B cell (primary cell): ENCODE measurements at regions not wholly inside any gene's neighbourhood (a gene's known extent, or its start where the extent isn't known, plus 50 kb on each side); places are given as distances from the start of the nearest gene placed in this dataset.

Experiments used
- ATAC-seq: fragments of 200-7000 bp; cut with Tn5 transposase; one replicate; pipeline ENCODE4 v1.10.0; 2021; ENCODE audit warnings: low read depth, mild to moderate bottlenecking, moderate number of reproducible peaks, moderate library complexity
- CTCF ChIA-PET: fragments of 350-600 bp; sonication (Branson Sonifier 250); formaldehyde crosslinking; loops from one replicate; lab custom pipeline; 2021; ENCODE audit warnings: antibody characterized with exemption, inconsistent platforms; lab: Charles Lee
- POLR2A ChIA-PET: fragments of 350-600 bp; sonication (Branson Sonifier 250); formaldehyde crosslinking; loops from one replicate; lab custom pipeline; 2021; ENCODE audit warnings: antibody characterized with exemption; lab: Charles Lee
- DNase-seq: peaks from one replicate; pipeline ENCODE4 v3.0.0; 2013
- H2AFZ ChIP-seq: 2 replicates; pipeline ENCODE4 v1.6.1; 2012; ENCODE audit warnings: mild to moderate bottlenecking, low read depth, low read length; ENCODE audit not compliant: insufficient read depth, poor library complexity, severe bottlenecking
- H3K27ac ChIP-seq, 2 donors: 1 replicate in 1 of 2; 2 replicates in 1 of 2; pipeline ENCODE4 v1.5.1; 2012 to 2013; ENCODE audit warnings: low read length in 2 of 2, mild to moderate bottlenecking in 2 of 2, moderate library complexity in 1 of 2
- H3K27me3 ChIP-seq, 4 experiments: fragments of 200-600 bp in 1 of 4; sonication (generic) in 1 of 4; replicated peaks in 1 of 4; 1 replicate in 2 of 4; 2 replicates in 2 of 4; pipeline versions ENCODE4 v1.6.1 to v1.7.0; 2013 to 2016; ENCODE audit warnings: low read length in 3 of 4, mild to moderate bottlenecking in 2 of 4, mixed read lengths in 1 of 4, moderate library complexity in 1 of 4; ENCODE audit not compliant: insufficient read depth in 4 of 4, control insufficient read depth in 3 of 4; ENCODE audit errors: control extremely low read depth in 1 of 4
- H3K36me3 ChIP-seq, 2 experiments: replicated peaks in 1 of 2; 1 replicate in 1 of 2; 2 replicates in 1 of 2; pipeline versions ENCODE4 v1.6.1 to v1.7.1; 2013; ENCODE audit warnings: low read length in 1 of 2; ENCODE audit not compliant: insufficient read depth in 2 of 2, control insufficient read depth in 1 of 2; ENCODE audit errors: control extremely low read depth in 1 of 2, extremely low read depth in 1 of 2
- H3K4me1 ChIP-seq, 2 donors: fragments of 200-600 bp in 1 of 2; sonication (generic) in 1 of 2; 1 replicate in 1 of 2; 2 replicates in 1 of 2; pipeline versions ENCODE4 v1.5.1 to v1.6.1; 2013 to 2017; ENCODE audit warnings: low read length in 2 of 2; ENCODE audit not compliant: control insufficient read depth in 2 of 2, insufficient read depth in 2 of 2
- H3K4me2 ChIP-seq: replicated peaks from 2 replicates; pipeline ENCODE3; 2012; ENCODE audit warnings: mild to moderate bottlenecking, low read depth, low read length; ENCODE audit not compliant: poor library complexity, severe bottlenecking
- H3K4me3 ChIP-seq, 5 experiments: fragments of 200-600 bp in 1 of 5; sonication (generic) in 1 of 5; 1 replicate in 3 of 5; 2 replicates in 2 of 5; pipeline versions ENCODE4 v1.5.1 to v1.7.0; 2011 to 2016; ENCODE audit warnings: low read length in 4 of 5, mild to moderate bottlenecking in 4 of 5, low read depth in 2 of 5, control low read depth in 1 of 5, moderate library complexity in 1 of 5; ENCODE audit not compliant: insufficient read depth in 1 of 5; ENCODE audit errors: control extremely low read depth in 1 of 5, extremely low read depth in 1 of 5
- H3K79me2 ChIP-seq: fragments of 200-600 bp; sonication (generic); one replicate; pipeline ENCODE4 v1.6.0; 2016; ENCODE audit warnings: low read length; ENCODE audit not compliant: control insufficient read depth, insufficient read depth
- H3K9ac ChIP-seq: fragments of 200-600 bp; sonication (generic); 2 replicates; pipeline ENCODE4 v1.6.1; 2017; ENCODE audit warnings: mild to moderate bottlenecking, low read length, moderate library complexity
- H3K9me3 ChIP-seq, 3 donors: one replicate each; pipeline versions ENCODE4 v1.6.1 to v1.7.1; 2013; ENCODE audit warnings: low read length in 2 of 3; ENCODE audit not compliant: control insufficient read depth in 2 of 3, insufficient read depth in 1 of 3; ENCODE audit errors: control extremely low read depth in 1 of 3
- H4K20me1 ChIP-seq: 2 replicates; pipeline ENCODE4 v1.6.0; 2012; ENCODE audit warnings: mild to moderate bottlenecking, low read length; ENCODE audit not compliant: insufficient read depth, control insufficient read depth, poor library complexity, severe bottlenecking
- H3K27ac Mint-ChIP-seq: one replicate; pipeline ENCODE4 v1.8.0; 2021; ENCODE audit warnings: mixed read lengths
- H3K27me3 Mint-ChIP-seq: one replicate; pipeline ENCODE4 v1.8.0; 2021; ENCODE audit warnings: mixed read lengths
- H3K4me1 Mint-ChIP-seq: one replicate; pipeline ENCODE4 v1.8.0; 2021; ENCODE audit warnings: mixed read lengths
- H3K4me3 Mint-ChIP-seq: one replicate; pipeline ENCODE4 v1.8.0; 2021; ENCODE audit warnings: mixed read lengths
- H3K9me3 Mint-ChIP-seq: one replicate; pipeline ENCODE4 v1.8.0; 2022; ENCODE audit warnings: mixed read lengths; ENCODE audit not compliant: insufficient read depth
- CTCF ChIP-seq: fragments of 200-600 bp; IDR thresholded peaks from one replicate; pipeline ENCODE4 v1.8.0; 2022; ENCODE audit warnings: antibody characterized with exemption, mild to moderate bottlenecking
- EZH2 ChIP-seq: IDR thresholded peaks from 2 replicates; pipeline ENCODE4 v1.6.1; 2012; ENCODE audit warnings: borderline replicate concordance, low read depth, mild to moderate bottlenecking, moderate library complexity, low read length; ENCODE audit not compliant: insufficient read depth, poor library complexity, severe bottlenecking
- WGBS: methylation state at CpG from one replicate; pipeline ENCODE4 v1.1.5; 2013; ENCODE audit warnings: missing lambda C conversion rate; ENCODE audit not compliant: insufficient coverage; 5-methylcytosine and 5-hydroxymethylcytosine counted together
- intact Hi-C: fragments of 100-400 bp; cut with micrococcal nuclease; formaldehyde crosslinking; loops from one replicate; pipeline ENCODE4 v1.10.0; 2022

- no peaks in the 10 kb centered on the region for H3K4me1 Mint-ChIP-seq
- DNase-seq (no peak), ATAC-seq (no peak)
- H3K4me3 Mint-ChIP-seq: no peak overlapping the region
- Histone ChIP-seq H3K36me3 (no peaks in the 10 kb centered on the region), H2AFZ (no peak overlapping the region), H3K9ac (no peak overlapping the region), H3K4me3 (no peak overlapping the region), H3K9me3 (no peaks in the 10 kb centered on the region), H3K79me2 (no peaks in the 10 kb centered on the region), H3K4me1 (no peaks in the 10 kb centered on the region), H3K4me2 (no peak overlapping the region), H4K20me1 (no peaks in the 10 kb centered on the region), H3K27ac (no peak overlapping the region), H3K27me3 (no peaks in the 10 kb centered on the region)
- ChIA-PET POLR2A (no interaction called here), CTCF (no interaction called here)
- no peak overlapping the region for H3K27ac Mint-ChIP-seq
- no peak for TF ChIP-seq CTCF
- TF ChIP-seq EZH2: no peak
- H3K9me3 Mint-ChIP-seq: no peaks in the 10 kb centered on the region
- peaks cover 3% of the 10 kb centered on the region for H3K27me3 Mint-ChIP-seq
- 92% methylated on average over 13 of the region's 13 CpGs for WGBS
- intact Hi-C loops: no loop called here
Measured at GRCh38 chr10:45179691-45180090, 135.7 kb downstream of the OR13A1 start.

GRCh38 chr10:45180507-45180906 is 134.9 kb downstream of the OR13A1 start:
- H3K27ac ChIP-seq: no peak overlapping the region

More at GRCh38 chr10:45180507-45180906, 134.9 kb downstream of the OR13A1 start:
- ChIA-PET POLR2A (no interaction called here), CTCF (no interaction called here)
- H3K4me2 ChIP-seq: no peak overlapping the region
- intact Hi-C loops: no loop called here
- Mint-ChIP-seq H3K27me3 (peaks cover 3% of the 10 kb centered on the region), H3K9me3 (no peaks in the 10 kb centered on the region), H3K4me1 (no peaks in the 10 kb centered on the region), H3K27ac (no peak overlapping the region), H3K4me3 (no peak overlapping the region)
- no peak overlapping the region for H3K9ac ChIP-seq
- H3K36me3 ChIP-seq: no peaks in the 10 kb centered on the region
- no peaks in the 10 kb centered on the region for H3K27me3 ChIP-seq
- 97% methylated on average over 12 of the region's 14 CpGs for WGBS
- H3K79me2 ChIP-seq: no peaks in the 10 kb centered on the region
- H3K9me3 ChIP-seq: no peaks in the 10 kb centered on the region
- DNase-seq (no peak), ATAC-seq (no peak)
- no peak for TF ChIP-seq EZH2
- H3K4me3 ChIP-seq: no peak overlapping the region
- no peaks in the 10 kb centered on the region for H3K4me1 ChIP-seq
- H4K20me1 ChIP-seq: no peaks in the 10 kb centered on the region
- H2AFZ ChIP-seq: no peak overlapping the region
